BE2C (cell line): ENCODE measurements at regions not wholly inside any gene's neighbourhood (a gene's known extent, or its start where the extent isn't known, plus 50 kb on each side); places are given as distances from the start of the nearest gene placed in this dataset.

ENCODE experiments used
- DNase-seq: peaks from one replicate; pipeline ENCODE4 v3.0.0-alpha.2; 2020
- H3K27me3 ChIP-seq: fragments of 250-450 bp; sonication (Bioruptor Pico); 2 replicates; pipeline ENCODE4 v1.5.1; 2020; ENCODE audit warnings: mild to moderate bottlenecking
- H3K36me3 ChIP-seq: fragments of 250-450 bp; sonication (Bioruptor Pico); 2 replicates; pipeline ENCODE4 v1.5.1; 2020; ENCODE audit warnings: mild to moderate bottlenecking
- H3K4me1 ChIP-seq: fragments of 250-450 bp; sonication (Bioruptor Pico); 2 replicates; pipeline ENCODE4 v1.5.1; 2020
- H3K4me3 ChIP-seq: 2 replicates; pipeline ENCODE4 v1.5.1; 2011; ENCODE audit warnings: low read depth, low read length
- H3K9me3 ChIP-seq: fragments of 250-450 bp; sonication (Bioruptor Pico); 2 replicates; pipeline ENCODE4 v1.5.1; 2020
- TF ChIP-seq, protein P1 (sequence below): IDR thresholded peaks from 2 replicates; pipeline ENCODE4 v1.5.1; 2012; ENCODE audit warnings: mild to moderate bottlenecking, low read depth, low read length

DNA sequence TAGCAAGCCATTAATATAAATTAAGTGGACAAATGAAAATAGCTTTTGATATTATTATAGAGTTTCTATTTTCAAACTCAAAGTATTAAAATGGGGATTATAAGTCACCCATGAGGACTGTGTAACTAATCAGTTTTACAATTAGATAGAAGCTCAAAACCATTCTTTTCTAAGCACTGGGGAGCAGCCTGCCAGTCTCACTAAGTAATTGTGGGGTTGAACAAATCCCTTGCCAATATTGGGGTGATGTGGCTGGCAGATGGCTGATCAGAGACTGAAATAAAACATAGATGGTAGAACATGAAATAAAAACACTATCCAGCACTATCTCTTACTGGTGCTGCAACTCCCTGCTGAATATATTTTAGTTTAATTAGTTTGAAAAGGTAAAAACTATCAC is 353.2 kb downstream of the FLRT2 start:
- no peak for DNase-seq
- no peaks in the 10 kb centered on the region for H3K27me3 ChIP-seq
- H3K4me1 ChIP-seq = no peaks in the 10 kb centered on the region
- H3K4me3 ChIP-seq = no peak overlapping the region
- no peaks in the 10 kb centered on the region for H3K36me3 ChIP-seq
- TF ChIP-seq, protein P1, sequence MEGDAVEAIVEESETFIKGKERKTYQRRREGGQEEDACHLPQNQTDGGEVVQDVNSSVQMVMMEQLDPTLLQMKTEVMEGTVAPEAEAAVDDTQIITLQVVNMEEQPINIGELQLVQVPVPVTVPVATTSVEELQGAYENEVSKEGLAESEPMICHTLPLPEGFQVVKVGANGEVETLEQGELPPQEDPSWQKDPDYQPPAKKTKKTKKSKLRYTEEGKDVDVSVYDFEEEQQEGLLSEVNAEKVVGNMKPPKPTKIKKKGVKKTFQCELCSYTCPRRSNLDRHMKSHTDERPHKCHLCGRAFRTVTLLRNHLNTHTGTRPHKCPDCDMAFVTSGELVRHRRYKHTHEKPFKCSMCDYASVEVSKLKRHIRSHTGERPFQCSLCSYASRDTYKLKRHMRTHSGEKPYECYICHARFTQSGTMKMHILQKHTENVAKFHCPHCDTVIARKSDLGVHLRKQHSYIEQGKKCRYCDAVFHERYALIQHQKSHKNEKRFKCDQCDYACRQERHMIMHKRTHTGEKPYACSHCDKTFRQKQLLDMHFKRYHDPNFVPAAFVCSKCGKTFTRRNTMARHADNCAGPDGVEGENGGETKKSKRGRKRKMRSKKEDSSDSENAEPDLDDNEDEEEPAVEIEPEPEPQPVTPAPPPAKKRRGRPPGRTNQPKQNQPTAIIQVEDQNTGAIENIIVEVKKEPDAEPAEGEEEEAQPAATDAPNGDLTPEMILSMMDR = no peak
- H3K9me3 ChIP-seq = no peaks in the 10 kb centered on the region

DNA sequence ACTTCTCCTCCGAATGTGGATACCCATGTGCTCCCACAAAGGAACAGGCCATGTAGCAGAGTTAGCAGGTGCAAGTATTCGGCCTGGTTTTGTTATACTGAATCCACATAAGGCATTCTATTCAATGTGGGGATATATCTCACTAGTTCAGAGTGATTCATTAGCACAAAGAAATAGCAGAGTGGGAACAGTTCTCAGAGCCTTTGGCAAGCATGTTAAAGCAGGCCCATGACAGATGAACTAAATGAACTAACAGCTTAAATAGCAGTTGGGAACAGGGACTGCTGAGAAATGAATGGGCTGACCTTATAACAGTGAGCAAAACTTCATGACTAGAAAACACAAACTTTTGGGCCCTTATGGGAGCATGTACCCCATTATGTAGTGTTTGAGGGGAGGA is 352.0 kb downstream of the FLRT2 start:
- TF ChIP-seq, protein P1 = no peak
- Histone ChIP-seq H3K27me3 (no peaks in the 10 kb centered on the region), H3K4me3 (no peak overlapping the region), H3K4me1 (no peaks in the 10 kb centered on the region), H3K36me3 (no peaks in the 10 kb centered on the region), H3K9me3 (no peaks in the 10 kb centered on the region)
- DNase-seq = no peak

DNA sequence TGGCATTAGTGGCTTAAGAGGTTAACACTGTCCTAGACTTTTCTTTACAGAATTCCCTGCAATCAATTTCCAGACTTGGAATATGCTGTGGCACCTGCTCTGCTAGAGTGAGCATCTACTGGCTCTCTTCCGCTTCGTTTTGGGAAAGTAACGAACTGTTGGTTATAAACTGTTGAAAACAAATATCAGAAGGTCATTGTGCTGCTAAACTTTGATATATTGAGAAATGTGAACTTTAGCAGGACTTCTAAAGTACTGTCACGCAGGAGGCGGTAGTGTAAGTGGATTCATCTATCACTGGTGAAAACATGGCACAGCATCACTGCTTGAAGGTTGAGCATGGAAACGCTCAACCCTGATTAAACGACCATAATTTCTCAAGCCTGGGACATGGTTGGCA is 348.9 kb downstream of the FLRT2 start:
- H3K27me3 ChIP-seq = no peaks in the 10 kb centered on the region
- H3K4me1 ChIP-seq = no peaks in the 10 kb centered on the region
- H3K36me3 ChIP-seq = no peaks in the 10 kb centered on the region
- DNase-seq = no peak
- no peaks in the 10 kb centered on the region for H3K9me3 ChIP-seq
- H3K4me3 ChIP-seq = no peak overlapping the region
- TF ChIP-seq, protein P1 = no peak

GRCh38 chr14:85873006-85873405 is 343.1 kb downstream of the FLRT2 start:
- Histone ChIP-seq H3K4me1 (no peaks in the 10 kb centered on the region), H3K9me3 (no peaks in the 10 kb centered on the region), H3K4me3 (no peak overlapping the region), H3K27me3 (no peaks in the 10 kb centered on the region), H3K36me3 (no peaks in the 10 kb centered on the region)
- TF ChIP-seq, protein P1 = no peak
- DNase-seq = no peak

- H3K4me3 ChIP-seq = no peak overlapping the region
- TF ChIP-seq, protein P1 = peak; percentile 26; the same call in 1 of the 2 replicates
- no peaks in the 10 kb centered on the region for H3K36me3 ChIP-seq
- DNase-seq = peak; percentile 15
- H3K9me3 ChIP-seq = no peaks in the 10 kb centered on the region
- no peaks in the 10 kb centered on the region for H3K4me1 ChIP-seq
- no peaks in the 10 kb centered on the region for H3K27me3 ChIP-seq
Observed at GRCh38 chr14:85867450-85867849, 337.5 kb downstream of the FLRT2 start.

DNA sequence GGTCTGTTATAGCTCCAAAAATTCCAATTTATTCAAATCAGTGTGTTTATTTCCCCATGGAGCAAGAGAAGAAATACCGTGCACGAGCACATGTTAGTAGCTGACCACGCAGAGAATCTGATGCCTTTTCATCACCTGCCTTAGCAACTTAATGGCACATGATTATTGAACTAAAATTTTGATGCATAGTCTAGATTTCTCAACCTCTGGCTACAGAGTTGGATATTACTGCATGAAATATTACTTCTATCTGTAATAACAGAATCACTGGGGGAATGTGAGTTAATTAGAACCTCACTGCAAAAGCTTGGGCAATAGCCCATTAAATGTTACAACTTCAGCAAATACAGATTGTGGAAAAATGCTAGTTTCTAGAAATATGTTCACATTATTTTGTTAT is 335.8 kb downstream of the FLRT2 start:
- Histone ChIP-seq H3K4me1 (no peaks in the 10 kb centered on the region), H3K36me3 (no peaks in the 10 kb centered on the region), H3K4me3 (no peak overlapping the region), H3K9me3 (no peaks in the 10 kb centered on the region), H3K27me3 (no peaks in the 10 kb centered on the region)
- TF ChIP-seq, protein P1 = no peak
- no peak for DNase-seq
